ENCODE measurements at regions not wholly inside any gene's neighbourhood (a gene's known extent, or its start where the extent isn't known, plus 50 kb on each side); places are given as distances from the start of the nearest gene placed in this dataset.
"Not testable (repeated sequence)": the region's sequence is repeated elsewhere in the genome, so short reads cannot be mapped to it uniquely, and the experiment has no call there.

DNA sequence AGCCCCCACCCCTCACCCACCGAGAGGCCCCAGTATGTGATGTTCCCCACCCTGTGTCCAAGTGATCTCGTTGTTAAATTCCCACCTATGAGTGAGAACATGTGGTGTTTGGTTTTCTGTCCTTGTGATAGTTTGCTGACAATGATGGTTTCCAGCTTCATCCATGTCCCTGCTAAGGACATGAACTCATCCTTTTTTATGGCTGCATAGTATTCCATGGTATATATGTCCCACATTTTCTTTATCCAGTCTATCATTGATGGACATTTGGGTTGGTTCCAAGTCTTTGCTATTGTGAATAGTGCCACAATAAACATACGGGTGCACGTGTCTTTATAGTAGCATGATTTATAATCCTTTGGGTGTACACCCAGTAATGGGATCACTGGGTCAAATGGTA lies 79.2 kb downstream of the PXDC1 start:
- DNase-seq = not testable (repeated sequence)

DNA sequence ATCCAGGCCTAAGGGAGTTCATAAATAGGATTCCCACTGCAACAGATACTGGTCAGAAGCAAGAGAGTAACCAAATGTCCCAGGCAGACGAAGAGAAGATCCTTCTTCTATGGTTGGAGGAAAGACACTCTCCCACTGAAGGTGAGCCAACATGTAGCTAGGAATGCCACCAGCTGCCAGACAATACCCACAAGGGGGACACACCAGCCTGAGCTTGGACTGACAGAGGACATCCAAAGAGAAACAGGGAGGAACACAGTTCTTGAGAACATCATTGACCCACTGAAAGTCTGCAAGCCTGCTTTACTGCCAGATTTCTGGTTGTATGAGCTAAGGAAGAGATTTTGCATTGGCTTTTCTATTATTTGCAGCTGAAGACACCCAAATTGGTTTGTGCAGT lies 80.1 kb downstream of the PXDC1 start:
- DNase-seq = no peak

DNA sequence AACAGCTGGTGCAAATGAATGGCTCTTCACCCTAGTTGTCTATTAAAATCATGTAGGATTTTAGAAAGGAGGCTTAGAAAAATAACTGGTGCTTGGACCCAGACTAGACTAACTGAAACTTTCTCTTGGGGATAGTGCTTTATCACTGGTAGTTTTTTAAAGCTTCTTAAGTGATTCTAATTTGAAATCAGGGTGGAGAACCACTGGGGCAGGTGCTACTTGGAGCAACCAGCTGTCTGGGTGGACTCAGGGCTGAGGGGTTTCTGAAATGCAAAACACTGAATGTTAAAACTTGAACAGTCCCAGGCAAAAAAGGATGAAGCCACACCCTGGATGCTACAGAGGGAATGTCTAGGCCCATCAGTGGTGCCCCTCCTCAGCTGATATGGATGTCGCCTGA lies 81.2 kb downstream of the PXDC1 start:
- no peak for DNase-seq

DNA sequence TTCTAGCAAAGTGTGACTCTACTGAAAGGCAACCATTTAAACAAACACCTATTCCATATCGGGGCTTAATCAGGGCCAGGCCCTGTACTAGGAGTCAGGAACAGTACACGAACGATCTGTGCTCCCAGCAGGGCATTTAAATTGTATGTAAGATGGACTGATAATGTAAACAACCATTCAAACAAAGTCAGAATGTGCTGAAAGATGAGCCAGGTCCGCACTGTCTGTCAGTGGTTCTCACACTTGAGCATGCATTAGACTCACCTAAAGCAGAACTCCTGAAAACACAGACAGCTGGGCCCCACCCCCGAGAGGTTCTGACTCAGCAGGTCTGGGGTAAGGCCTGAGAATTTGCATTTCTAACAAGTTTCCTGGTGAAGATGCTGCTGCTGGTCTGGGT lies 81.6 kb downstream of the PXDC1 start:
- no peak for DNase-seq

DNA sequence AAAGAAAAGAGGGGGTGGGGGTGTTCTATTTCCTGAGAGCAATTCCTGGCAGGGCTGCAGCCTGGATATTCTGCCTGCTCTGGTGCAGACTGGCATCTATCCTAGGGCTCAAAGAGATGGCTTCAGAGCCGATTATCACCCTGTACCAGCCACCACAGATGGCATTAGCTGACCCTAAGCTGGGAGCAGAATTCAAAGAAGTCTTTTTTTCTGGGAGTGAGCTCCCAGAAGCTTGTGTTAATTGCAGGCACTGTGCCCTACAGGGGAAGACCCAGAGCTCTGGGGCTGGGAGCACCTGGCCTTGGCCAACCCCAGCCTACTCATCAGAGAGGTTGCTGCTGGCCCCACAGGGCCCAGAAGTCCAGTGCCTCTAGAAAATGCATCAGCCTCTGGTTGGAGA lies 85.9 kb downstream of the PXDC1 start:
- peak in 30 of 58 donors; percentile 4 to 77 (median 38) for DNase-seq

DNA sequence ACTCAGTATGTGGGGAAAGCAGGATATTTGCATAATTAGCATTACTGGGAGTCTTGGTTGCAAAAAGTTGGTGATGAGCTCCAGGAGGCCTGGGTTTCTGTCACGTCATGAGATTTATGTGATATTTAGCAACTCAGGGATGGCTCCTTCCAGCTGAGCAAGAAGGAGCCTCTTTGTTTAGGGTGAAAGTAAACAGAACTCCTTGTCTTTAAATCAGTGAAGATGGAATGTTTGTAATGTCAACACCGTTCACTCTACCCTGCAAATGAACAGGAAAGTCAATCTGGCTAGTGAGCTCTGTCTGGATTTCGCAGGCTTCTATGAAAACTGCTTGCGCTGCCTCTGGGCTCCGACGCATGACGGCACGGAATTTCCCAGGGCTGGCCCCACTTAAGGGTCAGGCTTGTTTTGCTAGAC lies 86.9 kb downstream of the PXDC1 start:
- no peak for DNase-seq

DNA sequence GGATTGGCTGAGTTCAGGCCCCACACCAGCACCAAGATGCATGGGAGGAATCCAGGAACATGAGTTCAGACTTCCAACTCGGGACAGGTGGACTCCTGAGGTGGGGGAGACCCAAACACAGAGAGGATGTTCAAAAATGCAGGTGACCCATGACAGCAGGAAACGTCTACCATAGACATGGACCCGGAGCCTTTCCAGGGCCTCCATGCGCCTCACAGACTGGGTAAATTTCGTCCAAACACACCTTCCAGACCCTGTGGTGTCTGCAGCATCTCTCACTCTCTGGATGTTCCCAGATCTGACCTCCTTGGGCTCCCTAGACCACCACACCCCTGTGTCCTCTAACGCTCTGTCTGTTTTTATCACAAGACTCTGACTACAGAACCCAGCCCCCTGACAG lies 87.7 kb downstream of the PXDC1 start:
- no peak for DNase-seq

DNA sequence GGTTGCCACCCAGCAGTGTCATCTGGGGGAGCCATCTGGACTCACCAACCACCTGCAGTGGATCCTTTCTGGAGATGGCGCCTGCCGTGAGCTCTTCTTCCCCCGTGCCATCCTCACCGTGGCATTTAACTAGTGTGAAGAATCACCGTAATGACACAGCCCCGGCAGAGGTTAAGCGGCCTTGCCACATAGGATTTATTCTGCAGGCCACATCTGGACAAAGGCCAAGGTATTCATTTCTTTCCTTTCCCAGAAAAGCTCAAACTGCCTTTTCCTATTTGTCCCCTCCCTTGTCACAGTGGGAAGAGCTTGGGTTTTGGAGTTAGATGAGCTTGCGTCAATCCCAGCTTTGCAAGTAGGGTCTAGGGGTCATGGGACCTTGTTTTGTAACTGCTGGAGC lies 88.4 kb downstream of the PXDC1 start:
- DNase-seq = no peak

DNA sequence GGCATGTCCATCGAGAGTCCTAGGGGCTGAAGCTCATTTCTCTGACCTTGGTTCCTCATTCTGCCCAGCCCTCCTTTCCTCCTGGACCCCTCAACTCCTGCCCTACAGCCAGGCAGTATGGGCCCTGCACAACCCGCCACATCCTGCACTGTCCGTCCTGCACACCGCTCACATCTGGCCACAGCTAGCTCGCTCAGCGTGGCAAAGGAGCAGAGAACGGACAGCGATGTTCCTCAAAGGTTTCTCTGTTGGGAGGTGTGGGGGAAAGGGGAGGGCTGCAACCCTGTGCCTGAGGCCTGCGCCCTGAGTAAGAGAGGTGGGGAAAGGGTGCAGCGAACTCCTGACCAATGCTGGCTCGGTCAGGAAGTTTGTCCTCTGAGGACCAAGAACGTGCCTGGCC lies 90.1 kb downstream of the PXDC1 start:
- no peak for DNase-seq

DNA sequence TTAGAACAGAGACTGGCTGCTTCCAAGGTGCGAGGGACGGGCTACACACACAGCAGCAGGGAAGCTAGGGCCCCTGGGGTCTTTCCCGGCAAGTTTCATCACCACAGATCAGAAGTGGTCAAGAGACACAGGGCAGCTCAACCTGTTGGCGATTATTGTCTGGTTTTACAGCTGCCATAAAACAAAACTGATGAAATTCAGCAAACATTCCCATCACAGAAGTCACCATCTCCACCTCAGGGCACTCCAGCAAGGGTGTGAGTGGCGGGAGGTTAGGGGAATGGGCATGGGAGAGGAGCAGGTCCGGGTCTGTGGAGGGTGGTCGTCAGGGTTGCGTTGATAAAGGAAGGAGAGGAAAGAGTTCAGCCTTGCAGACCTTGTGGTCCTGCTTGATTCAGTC lies 91.0 kb downstream of the PXDC1 start:
- DNase-seq = no peak

DNA sequence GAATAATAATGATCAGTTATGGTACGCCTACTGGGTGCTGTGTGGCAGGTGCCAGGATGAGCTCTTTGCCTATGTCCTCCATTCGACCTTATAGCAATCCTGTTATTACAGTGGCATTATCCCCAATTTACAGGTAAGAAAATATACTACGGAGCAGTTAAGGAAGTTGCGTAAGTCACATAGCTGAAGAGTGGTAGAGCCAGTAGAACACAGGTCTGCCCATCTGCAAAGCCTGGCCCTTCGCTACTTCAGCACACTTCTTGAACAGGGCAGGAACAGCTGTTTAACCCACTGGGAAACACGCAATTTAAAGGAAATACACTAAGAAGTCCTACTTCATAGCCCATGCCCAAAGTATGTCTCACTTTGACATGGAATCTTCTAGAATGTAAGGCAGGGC lies 91.8 kb downstream of the PXDC1 start:
- no peak for DNase-seq

DNA sequence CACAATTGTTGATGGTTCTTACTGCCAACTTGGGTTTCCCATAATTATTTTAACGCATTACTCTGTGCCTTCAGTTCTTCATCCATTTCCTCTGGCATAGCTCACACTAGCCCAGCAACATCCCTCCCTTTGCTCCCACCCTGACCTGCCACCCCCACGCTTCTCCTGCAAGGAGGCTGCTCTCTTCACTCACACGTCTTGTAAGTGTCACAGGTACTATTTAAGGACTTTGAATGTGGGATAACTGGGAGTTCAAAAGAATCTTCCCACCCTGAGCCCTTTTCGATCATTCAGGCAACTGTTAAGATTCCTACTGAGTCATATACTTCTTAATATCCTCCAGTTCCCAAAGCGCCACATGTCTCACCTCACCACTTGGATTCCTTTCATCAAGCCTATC lies 95.4 kb downstream of the PXDC1 start:
- no peak for DNase-seq

DNA sequence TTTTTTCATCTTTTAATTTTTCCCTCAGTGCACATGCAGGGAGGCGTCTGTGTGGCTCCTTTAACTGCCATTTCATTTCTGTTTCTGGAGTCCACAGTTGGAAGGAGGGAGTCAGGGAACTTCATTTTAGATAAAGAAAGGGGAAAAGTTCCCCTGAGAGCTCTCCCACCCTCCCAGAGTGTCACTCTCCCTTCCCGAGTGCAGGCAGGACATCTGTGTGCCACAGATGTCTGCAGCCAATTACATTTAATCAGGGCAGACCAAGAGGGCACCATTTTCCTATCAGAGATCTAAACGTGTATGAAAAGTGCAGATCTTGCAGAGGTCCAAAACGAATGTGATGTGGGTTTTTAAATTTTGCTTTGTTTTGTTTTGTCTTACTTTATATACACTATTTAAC lies 96.6 kb downstream of the PXDC1 start:
- no peak for DNase-seq

DNA sequence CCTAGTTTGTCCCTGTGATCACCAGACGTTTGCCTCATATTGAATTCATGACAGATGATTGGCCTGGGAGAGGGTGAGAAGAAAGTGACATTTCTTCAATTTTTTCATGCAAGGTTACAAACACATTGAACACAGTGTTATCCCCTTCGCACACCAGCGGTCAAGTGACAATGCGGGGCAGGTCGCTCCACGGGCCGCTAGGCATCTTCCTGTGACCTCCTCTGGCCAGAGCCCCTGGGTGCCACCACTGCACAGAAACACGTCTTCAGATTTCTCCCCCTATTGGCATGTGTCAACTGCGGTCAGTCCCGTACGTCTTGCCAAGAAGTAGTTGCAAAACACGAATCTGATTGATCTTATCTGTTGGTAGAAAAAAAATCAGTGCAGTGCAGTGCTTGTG lies 97.1 kb downstream of the PXDC1 start:
- DNase-seq = no peak

DNA sequence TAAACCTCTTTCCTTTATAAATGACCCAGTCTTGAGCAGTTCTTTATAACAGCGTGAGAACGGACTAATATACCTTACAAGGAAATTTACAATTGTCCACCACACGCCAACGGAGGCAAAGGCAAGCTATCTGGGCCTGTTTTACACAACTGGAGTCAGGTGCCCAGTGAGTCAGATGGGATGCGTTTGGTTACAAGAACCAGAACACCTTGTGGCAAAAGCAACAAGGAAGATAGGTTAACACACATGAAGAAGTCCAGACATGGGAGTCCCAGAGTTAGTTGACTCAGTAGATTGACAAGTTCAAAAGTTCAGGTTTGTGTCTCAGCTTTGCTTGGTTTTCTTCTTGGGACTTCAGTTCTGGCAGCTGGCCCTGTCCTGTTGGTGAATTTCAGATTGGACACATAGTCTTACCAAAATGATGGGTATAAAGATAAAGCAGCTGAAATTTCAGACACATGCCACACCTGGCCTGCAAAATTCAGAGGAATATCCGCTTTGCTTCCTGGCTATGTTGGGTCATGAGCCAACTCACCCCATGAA lies 97.9 kb downstream of the PXDC1 start:
- DNase-seq = no peak

DNA sequence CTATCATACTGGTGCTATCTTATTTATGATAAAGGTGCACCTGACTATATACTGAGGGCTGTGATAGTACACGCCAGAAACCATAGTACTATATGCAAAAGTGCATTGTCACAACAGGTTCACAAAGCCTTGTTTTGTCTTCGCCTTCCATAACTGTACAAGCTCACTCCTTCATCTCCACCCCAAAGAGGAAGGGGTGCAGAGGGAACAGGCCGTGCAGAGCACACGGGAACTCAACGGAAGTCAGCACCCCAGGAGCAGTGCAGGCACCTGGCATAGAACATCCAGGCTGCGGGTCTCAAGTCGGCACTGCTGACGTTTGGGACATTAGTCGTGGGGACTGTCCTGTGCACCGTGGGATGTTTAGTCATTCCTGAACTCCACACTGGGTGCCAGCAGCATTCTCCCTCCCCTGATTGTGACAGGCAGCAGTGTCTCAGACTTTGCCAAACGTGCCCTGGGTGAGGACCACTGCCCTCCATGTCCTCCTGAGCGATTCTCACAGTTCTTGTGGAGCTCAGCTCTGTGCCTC lies 99.7 kb downstream of the PXDC1 start:
- DNase-seq = no peak

DNA sequence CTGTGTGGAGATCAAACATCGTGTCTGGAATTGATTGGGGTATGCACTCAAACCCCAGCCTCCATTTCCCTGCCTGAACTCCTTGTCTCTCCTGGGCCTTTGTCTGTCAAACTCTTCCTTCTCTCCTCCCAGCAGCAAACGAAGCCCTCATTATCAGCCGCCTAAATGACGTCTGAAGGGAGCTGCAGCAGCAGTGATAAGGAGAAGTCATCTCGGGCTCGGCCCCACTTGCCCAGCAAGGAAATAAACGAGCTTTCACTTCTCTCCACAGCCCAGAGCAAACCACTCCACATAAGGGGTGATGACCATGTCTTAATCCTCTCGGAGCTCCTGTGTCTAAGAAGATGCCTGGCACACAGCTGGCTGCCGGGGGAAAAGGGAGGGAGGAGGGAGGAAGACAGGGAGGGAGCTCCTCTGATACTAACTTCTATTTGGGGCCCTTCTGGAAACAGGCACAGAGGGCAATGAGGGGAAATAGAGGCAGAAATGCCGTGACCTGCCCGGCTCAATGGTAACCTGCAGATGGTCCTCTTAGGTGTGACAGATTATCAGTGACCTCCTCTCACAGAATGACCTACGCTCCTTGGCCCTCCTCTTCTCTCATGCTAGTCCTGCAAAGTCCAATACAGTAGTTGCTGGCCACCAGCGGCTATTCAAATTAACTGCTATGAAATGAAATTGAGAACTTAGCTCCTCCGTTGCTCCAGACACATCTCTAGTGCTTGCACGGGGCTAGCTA lies 100.4 kb downstream of the PXDC1 start:
- DNase-seq = no peak

DNA sequence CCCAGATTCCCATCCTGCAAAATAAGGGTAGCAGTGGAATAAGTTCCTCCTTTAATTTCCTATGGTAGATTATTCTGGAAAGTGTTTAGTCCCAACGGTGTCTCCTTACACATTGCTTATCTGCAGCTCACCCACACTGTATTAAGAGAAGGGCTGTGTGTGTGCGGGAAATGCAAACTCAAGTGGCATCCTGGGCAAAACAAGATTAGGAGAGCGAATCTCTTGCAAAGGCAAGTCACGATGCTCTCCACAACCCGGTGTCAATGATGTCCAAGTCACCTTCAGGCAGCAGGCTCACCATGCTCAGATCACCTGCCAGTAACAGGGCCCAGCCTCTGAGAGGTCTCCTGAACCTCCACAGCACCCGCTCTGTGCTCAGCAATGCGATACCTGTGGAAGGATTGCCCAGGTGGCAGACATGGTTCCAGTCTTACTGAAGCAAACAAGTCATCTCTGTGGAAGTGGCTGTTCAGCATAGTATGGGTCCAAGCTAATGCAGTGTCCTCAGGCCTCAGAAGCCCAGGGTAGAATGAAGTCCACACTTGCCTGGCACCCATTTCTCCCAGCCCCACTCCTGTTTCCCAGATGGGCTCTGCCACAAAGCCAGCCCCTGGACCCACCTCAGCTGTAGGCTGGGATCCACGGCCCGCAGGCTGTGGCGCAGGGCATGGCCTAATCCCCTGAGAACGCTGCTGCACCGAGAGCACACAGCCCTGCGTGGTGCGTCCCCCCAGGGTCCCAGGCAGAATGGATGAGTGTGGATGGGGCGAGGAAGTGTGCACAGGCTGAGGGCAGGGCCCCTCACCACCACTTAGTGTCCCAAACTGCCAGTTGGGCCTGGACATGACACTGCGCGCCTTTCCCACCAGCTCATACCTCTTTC lies 101.2 kb downstream of the PXDC1 start:
- DNase-seq = no peak

DNA sequence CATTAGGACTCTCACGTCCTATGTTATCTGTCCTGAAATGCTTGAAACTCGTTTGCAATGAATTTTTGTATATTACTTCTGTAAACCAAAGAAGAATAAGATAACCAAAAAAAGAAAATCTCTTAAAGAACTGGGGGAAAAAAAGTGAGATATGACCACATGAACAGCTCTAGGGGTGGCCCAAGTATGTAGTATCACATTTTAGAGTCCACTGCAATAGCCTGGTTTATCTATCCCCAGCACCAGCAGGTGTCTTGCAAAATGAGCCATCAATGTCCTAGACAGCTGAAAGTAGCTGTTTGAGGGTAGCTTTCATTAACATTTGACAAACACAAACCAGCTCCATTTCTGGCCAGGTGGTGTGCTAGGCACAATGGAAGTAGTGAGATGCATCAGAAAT lies 102.8 kb downstream of the PXDC1 start:
- no peak for DNase-seq

DNA sequence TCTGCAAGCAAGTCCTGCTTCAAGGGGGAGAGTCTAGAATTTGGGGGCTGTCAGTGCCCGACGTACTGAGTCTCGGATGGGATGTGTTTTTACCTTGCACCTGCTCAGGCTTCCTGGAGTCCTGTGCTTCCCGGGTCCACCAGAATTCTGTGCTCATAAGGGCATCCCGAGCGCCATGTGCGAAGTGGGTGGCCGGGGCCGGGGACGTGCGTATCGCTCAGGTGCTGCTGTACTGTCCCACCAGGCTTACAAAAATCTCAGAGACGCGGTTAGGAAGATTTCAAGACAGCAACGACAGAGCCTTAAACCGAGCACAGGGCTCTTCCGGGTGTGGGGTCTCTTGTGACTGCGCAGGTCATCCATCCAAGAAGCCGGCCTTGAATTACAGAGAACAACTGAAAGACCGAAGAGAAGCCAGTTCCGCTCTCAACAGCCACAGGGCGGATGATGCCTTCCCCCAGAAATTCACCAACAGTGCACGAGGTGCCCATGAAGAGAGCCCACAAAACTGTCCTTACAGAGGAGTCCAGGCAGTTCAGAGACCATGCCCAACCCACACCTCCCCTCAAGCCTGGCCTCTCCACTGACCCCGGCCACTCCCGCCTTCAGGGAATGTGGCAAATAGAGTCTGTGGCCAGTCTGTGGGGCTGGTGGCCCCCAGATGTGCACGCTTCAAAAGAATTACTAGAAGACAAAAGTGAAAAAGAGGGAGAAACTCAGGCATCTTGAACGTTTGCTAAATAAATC lies 104.7 kb downstream of the PXDC1 start:
- no peak for DNase-seq

DNA sequence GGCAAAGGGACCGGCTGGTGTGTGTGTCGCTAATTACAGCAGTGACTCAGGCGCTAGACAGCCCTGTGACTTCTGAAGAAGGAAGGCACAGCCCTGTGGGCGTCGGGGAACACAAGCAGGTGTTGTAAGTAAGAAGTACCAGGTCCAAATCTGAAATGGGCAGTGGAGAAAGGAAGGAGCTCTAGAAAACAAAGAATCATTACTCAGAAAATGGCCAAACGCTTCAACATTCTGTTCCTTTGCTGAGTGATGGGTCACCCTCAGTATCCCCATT lies 106.8 kb downstream of the PXDC1 start:
- peak in 16 of 58 donors; percentile 9 to 42 (median 29) for DNase-seq

Data from anterior cingulate cortex (tissue), 58 donors.